ENCODE measurements at regions not wholly inside any gene's neighbourhood (a gene's known extent, or its start where the extent isn't known, plus 50 kb on each side); places are given as distances from the start of the nearest gene placed in this dataset.

DNA sequence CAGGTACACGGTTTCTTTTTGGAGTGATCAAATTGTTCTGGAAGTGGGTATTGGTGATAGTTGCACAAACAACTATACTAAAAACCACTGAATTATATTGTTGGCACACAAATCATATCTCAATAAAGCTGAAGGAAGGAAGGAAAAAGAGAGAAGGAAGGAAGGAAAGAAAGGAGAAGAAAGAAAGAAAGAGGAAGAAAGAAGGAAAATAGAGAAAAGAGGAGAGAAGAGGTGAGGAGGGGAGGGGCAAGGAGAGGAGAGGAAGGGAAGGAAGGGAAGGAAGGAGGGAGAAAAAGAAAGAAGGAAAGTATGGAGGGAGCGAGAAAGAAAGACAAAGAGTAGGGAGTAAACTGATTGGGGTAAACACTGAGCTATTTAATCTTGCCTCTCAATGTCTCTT is 77.9 kb upstream of the TSC22D2 start (continued):
- TF ChIP-seq SOX15 (CRISPR knock-in tag; IDR thresholded peaks at IDR 0.05) = no peak
- no peak for TF ChIP-seq E2F1 (CRISPR knock-in tag; IDR thresholded peaks at IDR 0.05)
- no peak for TF ChIP-seq GRHL2 (CRISPR knock-in tag; IDR thresholded peaks at IDR 0.05; ENCODE audit: insufficient replicate concordance, severe bottlenecking)
- TF ChIP-seq EMX1 (CRISPR knock-in tag; IDR thresholded peaks at IDR 0.05) = no peak

DNA sequence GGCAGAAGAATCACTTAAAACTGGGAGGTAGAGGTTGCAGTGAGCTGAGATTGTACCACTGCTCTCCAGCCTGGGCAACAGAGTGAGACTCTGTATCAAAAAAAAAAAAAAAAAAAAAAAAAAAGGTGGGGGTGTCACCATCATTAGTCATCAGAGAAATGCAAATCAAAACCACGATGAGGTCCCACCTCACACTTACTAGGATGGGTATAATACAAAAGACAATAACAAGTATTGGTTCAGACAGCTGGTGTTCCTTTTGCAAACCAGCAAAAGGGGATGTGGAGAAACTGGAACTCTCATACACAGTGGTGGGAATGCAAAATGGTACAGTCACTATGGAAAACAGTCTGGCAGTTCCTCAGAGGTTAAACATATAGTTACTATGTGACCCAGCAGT is 78.7 kb upstream of the TSC22D2 start:
- Mint-ChIP-seq H3K4me3 (no peak overlapping the region), H3K27ac (no peak overlapping the region), H3K36me3 (0 out of 2 replicates have a peak, but pooled peaks cover 2% of the 10 kb centered on the region), H3K4me1 (peaks cover 25% of the 10 kb centered on the region), H3K9me3 (peaks cover 4% of the 10 kb centered on the region; the same call in 1 of the 2 replicates), H3K27me3 (ENCODE audit: low read depth) (0 out of 2 replicates have a peak, but pooled peaks cover 4% of the 10 kb centered on the region)
- ATAC-seq = no peak
- ChIA-PET POLR2A (no interaction called here), CTCF (interaction anchor here (1.3 kb wide), 1 partner anchor 166 kb away, joined by 3 read pairs; no protein-coding TSS in a partner anchor)
- no peak for DNase-seq (ENCODE audit: low spot score)
- TF ChIP-seq JAZF1 (CRISPR knock-in tag; IDR thresholded peaks at IDR 0.05) = no peak
- TF ChIP-seq ZNF532 (CRISPR knock-in tag; IDR thresholded peaks at IDR 0.05; ENCODE audit: borderline replicate concordance) = no peak
- TF ChIP-seq IRF2 (CRISPR knock-in tag; IDR thresholded peaks at IDR 0.05; ENCODE audit: borderline replicate concordance, low read depth) = no peak
- TF ChIP-seq HMGA2 (CRISPR knock-in tag; IDR thresholded peaks at IDR 0.05) = no peak
- TF ChIP-seq MYBL2 (CRISPR knock-in tag; IDR thresholded peaks at IDR 0.05) = no peak

DNA sequence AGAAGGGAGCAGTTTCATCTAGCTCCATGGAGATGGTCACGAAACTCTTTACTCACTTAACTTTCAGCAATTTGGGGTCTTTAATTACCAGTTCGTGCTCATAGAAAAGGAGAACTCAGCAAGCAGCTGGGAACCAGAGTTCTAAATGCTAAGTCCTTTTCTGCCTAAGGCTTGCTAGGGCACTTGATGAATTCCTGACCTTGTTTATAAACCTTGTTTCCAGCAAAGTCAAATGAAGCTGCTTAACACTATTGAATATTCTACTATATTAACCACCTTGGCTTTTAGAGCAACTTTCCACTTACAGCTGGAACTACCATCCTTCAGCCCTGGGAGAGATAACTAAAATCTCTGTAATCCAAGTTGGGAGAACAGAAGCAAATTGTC is 79.5 kb upstream of the TSC22D2 start:
- TF ChIP-seq ERG (CRISPR knock-in tag; IDR thresholded peaks at IDR 0.05) (no peak), TP53 (CRISPR knock-in tag; IDR thresholded peaks at IDR 0.05) (no peak), SOX15 (CRISPR knock-in tag; IDR thresholded peaks at IDR 0.05) (no peak), STAT6 (CRISPR knock-in tag; conservative IDR thresholded peaks at IDR 0.05; ENCODE audit: low read depth) (no peak), KAT7 (CRISPR knock-in tag; IDR thresholded peaks at IDR 0.05; ENCODE audit: borderline replicate concordance) (no peak), FOXK1 (CRISPR knock-in tag; IDR thresholded peaks at IDR 0.05) (no peak)
- TF ChIP-seq, protein P1, sequence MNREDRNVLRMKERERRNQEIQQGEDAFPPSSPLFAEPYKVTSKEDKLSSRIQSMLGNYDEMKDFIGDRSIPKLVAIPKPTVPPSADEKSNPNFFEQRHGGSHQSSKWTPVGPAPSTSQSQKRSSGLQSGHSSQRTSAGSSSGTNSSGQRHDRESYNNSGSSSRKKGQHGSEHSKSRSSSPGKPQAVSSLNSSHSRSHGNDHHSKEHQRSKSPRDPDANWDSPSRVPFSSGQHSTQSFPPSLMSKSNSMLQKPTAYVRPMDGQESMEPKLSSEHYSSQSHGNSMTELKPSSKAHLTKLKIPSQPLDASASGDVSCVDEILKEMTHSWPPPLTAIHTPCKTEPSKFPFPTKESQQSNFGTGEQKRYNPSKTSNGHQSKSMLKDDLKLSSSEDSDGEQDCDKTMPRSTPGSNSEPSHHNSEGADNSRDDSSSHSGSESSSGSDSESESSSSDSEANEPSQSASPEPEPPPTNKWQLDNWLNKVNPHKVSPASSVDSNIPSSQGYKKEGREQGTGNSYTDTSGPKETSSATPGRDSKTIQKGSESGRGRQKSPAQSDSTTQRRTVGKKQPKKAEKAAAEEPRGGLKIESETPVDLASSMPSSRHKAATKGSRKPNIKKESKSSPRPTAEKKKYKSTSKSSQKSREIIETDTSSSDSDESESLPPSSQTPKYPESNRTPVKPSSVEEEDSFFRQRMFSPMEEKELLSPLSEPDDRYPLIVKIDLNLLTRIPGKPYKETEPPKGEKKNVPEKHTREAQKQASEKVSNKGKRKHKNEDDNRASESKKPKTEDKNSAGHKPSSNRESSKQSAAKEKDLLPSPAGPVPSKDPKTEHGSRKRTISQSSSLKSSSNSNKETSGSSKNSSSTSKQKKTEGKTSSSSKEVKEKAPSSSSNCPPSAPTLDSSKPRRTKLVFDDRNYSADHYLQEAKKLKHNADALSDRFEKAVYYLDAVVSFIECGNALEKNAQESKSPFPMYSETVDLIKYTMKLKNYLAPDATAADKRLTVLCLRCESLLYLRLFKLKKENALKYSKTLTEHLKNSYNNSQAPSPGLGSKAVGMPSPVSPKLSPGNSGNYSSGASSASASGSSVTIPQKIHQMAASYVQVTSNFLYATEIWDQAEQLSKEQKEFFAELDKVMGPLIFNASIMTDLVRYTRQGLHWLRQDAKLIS (CRISPR knock-in tag; IDR thresholded peaks at IDR 0.05; ENCODE audit: borderline replicate concordance) = no peak
- Mint-ChIP-seq H3K4me3 (no peak overlapping the region), H3K27ac (no peak overlapping the region), H3K4me1 (peaks cover 22% of the 10 kb centered on the region), H3K27me3 (ENCODE audit: low read depth) (0 out of 2 replicates have a peak, but pooled peaks cover 4% of the 10 kb centered on the region), H3K9me3 (peaks cover 2% of the 10 kb centered on the region), H3K36me3 (peaks cover under 1% of the 10 kb centered on the region)
- DNase-seq (ENCODE audit: low spot score) (no peak), ATAC-seq (no peak)
- POLR2A ChIA-PET = no interaction called here
- CTCF ChIA-PET = interaction anchor here (1.3 kb wide), 1 partner anchor 166 kb away, joined by 3 read pairs; no protein-coding TSS in a partner anchor
